Neutrophil (primary cell): ENCODE measurements at regions not wholly inside any gene's neighbourhood (a gene's known extent, or its start where the extent isn't known, plus 50 kb on each side); places are given as distances from the start of the nearest gene placed in this dataset.

Source experiments
- H3K27ac ChIP-seq: fragments of 200-600 bp; sonication (generic); 2 replicates; pipeline ENCODE4 v1.5.1; 2016; ENCODE audit warnings: mild to moderate bottlenecking, moderate library complexity
- H3K27me3 ChIP-seq: fragments of 200-600 bp; sonication (generic); 2 replicates; pipeline ENCODE4 v1.6.0; 2016; ENCODE audit warnings: mild to moderate bottlenecking
- H3K36me3 ChIP-seq: fragments of 200-600 bp; sonication (generic); 2 replicates; pipeline ENCODE4 v1.5.1; 2017
- H3K4me1 ChIP-seq, 2 experiments: fragments of 200-600 bp in 1 of 2; sonication (generic) in 1 of 2; 1 replicate in 1 of 2; 2 replicates in 1 of 2; pipeline versions ENCODE4 v1.5.1 to v1.6.1; 2013 to 2016; ENCODE audit warnings: low read depth in 1 of 2, low read length in 1 of 2, mild to moderate bottlenecking in 1 of 2, moderate library complexity in 1 of 2; ENCODE audit not compliant: control insufficient read depth in 1 of 2, insufficient read depth in 1 of 2
- H3K4me3 ChIP-seq, 2 experiments: fragments of 200-600 bp in 1 of 2; sonication (generic) in 1 of 2; 1 replicate in 1 of 2; 2 replicates in 1 of 2; pipeline ENCODE4 v1.5.1; 2013 to 2016; ENCODE audit warnings: low read depth in 1 of 2, low read length in 1 of 2, mild to moderate bottlenecking in 1 of 2, moderate library complexity in 1 of 2
- H3K9me3 ChIP-seq: fragments of 200-600 bp; sonication (generic); 2 replicates; pipeline ENCODE4 v1.5.1; 2016
- CTCF ChIP-seq: fragments of 200-600 bp; sonication (generic); IDR thresholded peaks from 2 replicates; pipeline ENCODE4 v1.5.1; 2016; ENCODE audit warnings: antibody characterized with exemption

GRCh38 chr18:42168907-42169306, 213.9 kb downstream of the PIK3C3 start:
- Histone ChIP-seq H3K4me3 (no peak overlapping the region), H3K27ac (no peak overlapping the region), H3K36me3 (no peaks in the 10 kb centered on the region), H3K9me3 (no peaks in the 10 kb centered on the region), H3K27me3 (no peaks in the 10 kb centered on the region), H3K4me1 (no peaks in the 10 kb centered on the region)
- no peak for TF ChIP-seq CTCF

- Histone ChIP-seq H3K36me3 (no peaks in the 10 kb centered on the region), H3K27ac (no peak overlapping the region), H3K9me3 (no peaks in the 10 kb centered on the region), H3K4me3 (no peak overlapping the region), H3K27me3 (no peaks in the 10 kb centered on the region), H3K4me1 (no peaks in the 10 kb centered on the region)
- TF ChIP-seq CTCF = no peak
Observed at GRCh38 chr18:42174909-42175308, 219.9 kb downstream of the PIK3C3 start.

- Histone ChIP-seq H3K27ac (no peak overlapping the region), H3K9me3 (no peaks in the 10 kb centered on the region), H3K36me3 (no peaks in the 10 kb centered on the region), H3K27me3 (no peaks in the 10 kb centered on the region), H3K4me1 (no peaks in the 10 kb centered on the region), H3K4me3 (no peak overlapping the region)
- no peak for TF ChIP-seq CTCF
Observed at GRCh38 chr18:42176599-42176998, 221.6 kb downstream of the PIK3C3 start.

GRCh38 chr18:42177390-42177789, 222.4 kb downstream of the PIK3C3 start:
- no peaks in the 10 kb centered on the region for H3K36me3 ChIP-seq
- no peaks in the 10 kb centered on the region for H3K27me3 ChIP-seq
- H3K4me1 ChIP-seq = no peaks in the 10 kb centered on the region
- no peak for TF ChIP-seq CTCF
- no peak overlapping the region for H3K27ac ChIP-seq
- no peaks in the 10 kb centered on the region for H3K9me3 ChIP-seq
- no peak overlapping the region for H3K4me3 ChIP-seq

- Histone ChIP-seq H3K27ac (no peak overlapping the region), H3K27me3 (no peaks in the 10 kb centered on the region), H3K36me3 (no peaks in the 10 kb centered on the region), H3K4me1 (no peaks in the 10 kb centered on the region), H3K9me3 (no peaks in the 10 kb centered on the region), H3K4me3 (no peak overlapping the region)
- TF ChIP-seq CTCF = no peak
Observed at GRCh38 chr18:42178376-42179080, 223.5 kb downstream of the PIK3C3 start.
